GM21723 (cell line): ENCODE measurements at regions not wholly inside any gene's neighbourhood (a gene's known extent, or its start where the extent isn't known, plus 50 kb on each side); places are given as distances from the start of the nearest gene placed in this dataset.
"Not testable (repeated sequence)": the region's sequence is repeated elsewhere in the genome, so short reads cannot be mapped to it uniquely, and the experiment has no call there.

Experiments used
- ATAC-seq: cut with Tn5 transposase; IDR thresholded peaks from one replicate; pipeline ENCODE4 v1.9.1; 2021; ENCODE audit warnings: mild to moderate bottlenecking, moderate library complexity; ENCODE audit not compliant: unreplicated experiment

GRCh38 chr2:150066490-150066889, 421.0 kb downstream of the RND3 start:
- ATAC-seq = no peak

GRCh38 chr2:150063931-150064548, 423.4 kb downstream of the RND3 start:
- ATAC-seq = no peak

- no peak for ATAC-seq
These were observed 424.0 kb downstream of the RND3 start for GRCh38 chr2:150063432-150063889.

- no peak for ATAC-seq
These were observed 425.1 kb downstream of the RND3 start for GRCh38 chr2:150062416-150062815.

GRCh38 chr2:150060341-150060740, 427.1 kb downstream of the RND3 start:
- ATAC-seq = no peak

- ATAC-seq = not testable (repeated sequence)
These were observed 427.8 kb downstream of the RND3 start for GRCh38 chr2:150059676-150060075.

GRCh38 chr2:150052457-150052856, 435.0 kb downstream of the RND3 start:
- ATAC-seq = no peak

GRCh38 chr2:150051004-150051403, 436.5 kb downstream of the RND3 start:
- no peak for ATAC-seq

- no peak for ATAC-seq
These were observed 437.4 kb downstream of the RND3 start for GRCh38 chr2:150050036-150050435.

- no peak for ATAC-seq
These were observed 439.7 kb downstream of the RND3 start for GRCh38 chr2:150047620-150048222.

GRCh38 chr2:150046810-150047209, 440.7 kb downstream of the RND3 start:
- ATAC-seq = no peak

GRCh38 chr2:150046211-150046610, 441.3 kb downstream of the RND3 start:
- ATAC-seq = no peak

- ATAC-seq = no peak
These were observed 441.9 kb downstream of the RND3 start for GRCh38 chr2:150045601-150046000.

- ATAC-seq = no peak
These were observed 444.3 kb downstream of the RND3 start for GRCh38 chr2:150043172-150043500.

GRCh38 chr2:150042500-150043171, 444.8 kb downstream of the RND3 start:
- ATAC-seq = no peak

- no peak for ATAC-seq
These were observed 445.6 kb downstream of the RND3 start for GRCh38 chr2:150041722-150042425.

- ATAC-seq = no peak
These were observed 449.0 kb upstream of the MMADHC start for GRCh38 chr2:150036622-150037021.

- no peak for ATAC-seq
These were observed 447.1 kb upstream of the MMADHC start for GRCh38 chr2:150034665-150035064.

GRCh38 chr2:150030436-150031190, 443.0 kb upstream of the MMADHC start:
- ATAC-seq = no peak

- ATAC-seq = no peak
These were observed 440.7 kb upstream of the MMADHC start for GRCh38 chr2:150028322-150028721.

GRCh38 chr2:150027164-150027563, 439.6 kb upstream of the MMADHC start:
- ATAC-seq = no peak
